ENCODE measurements at regions not wholly inside any gene's neighbourhood (a gene's known extent, or its start where the extent isn't known, plus 50 kb on each side); places are given as distances from the start of the nearest gene placed in this dataset.

- H3K4me3 ChIP-seq (ENCODE audit: low read length, poor library complexity, severe bottlenecking), result no peak overlapping the region
- no peak overlapping the region for H3K9ac ChIP-seq (ENCODE audit: low read depth, low read length, poor library complexity, severe bottlenecking)
- H3K79me2 ChIP-seq (ENCODE audit: insufficient read depth, low read length), result no peaks in the 10 kb centered on the region
- no peaks in the 10 kb centered on the region for H3F3A ChIP-seq (ENCODE audit: low read depth)
- H3K4me2 ChIP-seq (ENCODE audit: low read depth, low read length, poor library complexity, severe bottlenecking), result no peak overlapping the region
- H3K36me3 ChIP-seq (ENCODE audit: insufficient read depth, low read length), result no peaks in the 10 kb centered on the region
- H4K20me1 ChIP-seq (ENCODE audit: insufficient read depth, low read length, poor library complexity, severe bottlenecking), result no peaks in the 10 kb centered on the region
- no peaks in the 10 kb centered on the region for H3K27me3 ChIP-seq (ENCODE audit: insufficient read depth, low read length, poor library complexity, severe bottlenecking)
- H3K4me1 ChIP-seq (ENCODE audit: insufficient read depth, low read length, poor library complexity, severe bottlenecking), result no peaks in the 10 kb centered on the region
- H3K9me3 ChIP-seq (ENCODE audit: insufficient read depth, low read depth, low read length), result no peaks in the 10 kb centered on the region
- no peak overlapping the region for H2AFZ ChIP-seq (ENCODE audit: low read length)
- no peaks in the 10 kb centered on the region for H3K9me2 ChIP-seq (replicated peaks; ENCODE audit: low read depth, low read length)
- no peak for TF ChIP-seq EZH2phosphoT487 (IDR thresholded peaks at IDR 0.05; ENCODE audit: borderline replicate concordance)
- no peak for TF ChIP-seq CTCF (conservative IDR thresholded peaks at IDR 0.05; ENCODE audit: low read length)
These were observed 647.1 kb upstream of the ZWINT start for GRCh38 chr10:57008189-57008588.

GRCh38 chr10:56991591-56992069, 630.6 kb upstream of the ZWINT start:
- H3K36me3 ChIP-seq (ENCODE audit: insufficient read depth, low read length), result no peaks in the 10 kb centered on the region
- no peaks in the 10 kb centered on the region for H3K9me2 ChIP-seq (replicated peaks; ENCODE audit: low read depth, low read length)
- H3F3A ChIP-seq (ENCODE audit: low read depth), result no peaks in the 10 kb centered on the region
- no peak overlapping the region for H3K9ac ChIP-seq (ENCODE audit: low read depth, low read length, poor library complexity, severe bottlenecking)
- H3K9me3 ChIP-seq (ENCODE audit: insufficient read depth, low read depth, low read length), result no peaks in the 10 kb centered on the region
- no peaks in the 10 kb centered on the region for H3K79me2 ChIP-seq (ENCODE audit: insufficient read depth, low read length)
- no peaks in the 10 kb centered on the region for H4K20me1 ChIP-seq (ENCODE audit: insufficient read depth, low read length, poor library complexity, severe bottlenecking)
- TF ChIP-seq CTCF (conservative IDR thresholded peaks at IDR 0.05; ENCODE audit: low read length) (no peak), EZH2phosphoT487 (IDR thresholded peaks at IDR 0.05; ENCODE audit: borderline replicate concordance) (no peak)
- H3K4me1 ChIP-seq (ENCODE audit: insufficient read depth, low read length, poor library complexity, severe bottlenecking), result no peaks in the 10 kb centered on the region
- H3K4me2 ChIP-seq (ENCODE audit: low read depth, low read length, poor library complexity, severe bottlenecking), result no peak overlapping the region
- no peak overlapping the region for H3K4me3 ChIP-seq (ENCODE audit: low read length, poor library complexity, severe bottlenecking)
- H2AFZ ChIP-seq (ENCODE audit: low read length), result no peak overlapping the region
- H3K27me3 ChIP-seq (ENCODE audit: insufficient read depth, low read length, poor library complexity, severe bottlenecking), result no peaks in the 10 kb centered on the region

- H3K27me3 ChIP-seq (ENCODE audit: insufficient read depth, low read length, poor library complexity, severe bottlenecking), result no peaks in the 10 kb centered on the region
These were observed 614.5 kb upstream of the ZWINT start for GRCh38 chr10:56975513-56975912.

More at GRCh38 chr10:56975513-56975912, 614.5 kb upstream of the ZWINT start:
- no peaks in the 10 kb centered on the region for H3K79me2 ChIP-seq (ENCODE audit: insufficient read depth, low read length)
- no peak overlapping the region for H3K4me3 ChIP-seq (ENCODE audit: low read length, poor library complexity, severe bottlenecking)
- no peaks in the 10 kb centered on the region for H4K20me1 ChIP-seq (ENCODE audit: insufficient read depth, low read length, poor library complexity, severe bottlenecking)
- H3K9me3 ChIP-seq (ENCODE audit: insufficient read depth, low read depth, low read length), result no peaks in the 10 kb centered on the region
- H3K9ac ChIP-seq (ENCODE audit: low read depth, low read length, poor library complexity, severe bottlenecking), result no peak overlapping the region
- no peak for TF ChIP-seq CTCF (conservative IDR thresholded peaks at IDR 0.05; ENCODE audit: low read length)
- TF ChIP-seq EZH2phosphoT487 (IDR thresholded peaks at IDR 0.05; ENCODE audit: borderline replicate concordance), result no peak
- H3K4me2 ChIP-seq (ENCODE audit: low read depth, low read length, poor library complexity, severe bottlenecking), result no peak overlapping the region
- H3K9me2 ChIP-seq (replicated peaks; ENCODE audit: low read depth, low read length), result no peaks in the 10 kb centered on the region
- no peaks in the 10 kb centered on the region for H3F3A ChIP-seq (ENCODE audit: low read depth)
- H3K36me3 ChIP-seq (ENCODE audit: insufficient read depth, low read length), result no peaks in the 10 kb centered on the region
- no peaks in the 10 kb centered on the region for H3K4me1 ChIP-seq (ENCODE audit: insufficient read depth, low read length, poor library complexity, severe bottlenecking)
- no peak overlapping the region for H2AFZ ChIP-seq (ENCODE audit: low read length)
